A673 (cell line): ENCODE measurements at regions not wholly inside any gene's neighbourhood (a gene's known extent, or its start where the extent isn't known, plus 50 kb on each side); places are given as distances from the start of the nearest gene placed in this dataset.

Experiments used
- CTCF ChIP-seq: fragments of 300-800, 200-600 bp; sonication (generic); conservative IDR thresholded peaks from 2 replicates; pipeline ENCODE4 v1.5.1; 2017; ENCODE audit warnings: low read depth, mild to moderate bottlenecking, antibody characterized with exemption, low read length, moderate library complexity, mixed read lengths
- EZH2 ChIP-seq: fragments of 200-600 bp; sonication (generic); IDR thresholded peaks from 2 replicates; pipeline ENCODE4 v1.6.1; 2017; ENCODE audit warnings: borderline replicate concordance, low read depth, mild to moderate bottlenecking, mixed read lengths, antibody characterized with exemption, low read length; ENCODE audit not compliant: poor library complexity, severe bottlenecking

- no peak for TF ChIP-seq CTCF
- TF ChIP-seq EZH2, result no peak
Measured at GRCh38 chr3:80142714-80143113, 374.9 kb upstream of the ROBO1 start.
